Kidney (tissue), 13 donors: ENCODE measurements at regions not wholly inside any gene's neighbourhood (a gene's known extent, or its start where the extent isn't known, plus 50 kb on each side); places are given as distances from the start of the nearest gene placed in this dataset.

Experiments
- DNase-seq, 5 donors: peaks; one replicate each; pipeline ENCODE4 v3.0.0-alpha.2; 2013 to 2020
- FAIRE-seq: peaks from 2 replicates; lab custom pipeline; 2012; peaks lifted over from hg19 to GRCh38; lab: Jason Lieb, UNC
- H3K27ac ChIP-seq, 2 donors: one replicate each; pipeline ENCODE4 v1.7.0; 2013; ENCODE audit warnings: low read depth in 2 of 2, low read length in 2 of 2, inconsistent platforms in 1 of 2
- H3K27me3 ChIP-seq: one replicate; pipeline ENCODE4 v1.7.1; 2013; ENCODE audit warnings: low read length, inconsistent platforms; ENCODE audit not compliant: control insufficient read depth, insufficient read depth
- H3K36me3 ChIP-seq, 3 donors: one replicate each; pipeline versions ENCODE4 v1.7.0 to v1.7.1; 2013; ENCODE audit warnings: low read length in 3 of 3, control low read depth in 1 of 3, inconsistent platforms in 1 of 3; ENCODE audit not compliant: insufficient read depth in 3 of 3, control insufficient read depth in 2 of 3
- H3K4me1 ChIP-seq, 3 donors: one replicate each; pipeline versions ENCODE4 v1.7.0 to v1.7.1; 2013; ENCODE audit warnings: low read length in 3 of 3, inconsistent platforms in 1 of 3, low read depth in 1 of 3; ENCODE audit not compliant: control insufficient read depth in 2 of 3, insufficient read depth in 2 of 3
- H3K4me3 ChIP-seq, 3 donors: one replicate each; pipeline versions ENCODE4 v1.7.0 to v1.8.1; 2013; ENCODE audit warnings: low read length in 3 of 3, control low read depth in 1 of 3, inconsistent platforms in 1 of 3
- H3K9ac ChIP-seq, 3 donors: one replicate each; pipeline versions ENCODE4 v1.7.0 to v1.7.1; 2013; ENCODE audit warnings: low read length in 3 of 3, control low read depth in 1 of 3, inconsistent platforms in 1 of 3
- H3K9me3 ChIP-seq, 3 donors: one replicate each; pipeline versions ENCODE4 v1.7.0 to v1.7.1; 2013; ENCODE audit warnings: low read length in 3 of 3, control low read depth in 1 of 3, inconsistent platforms in 1 of 3; ENCODE audit not compliant: control insufficient read depth in 2 of 3, insufficient read depth in 1 of 3
- CTCF ChIP-seq: IDR thresholded peaks from 3 replicates; pipeline ENCODE4 v1.5.1; 2012; ENCODE audit warnings: mild to moderate bottlenecking, moderate library complexity, borderline replicate concordance; ENCODE audit not compliant: insufficient read depth; ENCODE audit errors: extremely low read depth
- intact Hi-C: fragments of 100-400 bp; cut with DNase I; formaldehyde crosslinking; loops from one replicate; pipeline ENCODE4 v1.11.1; 2022
- donor health status: control.
- donor health status: control.
- donor health status: control.
- donor health status: control.
- donor health status: control.
- donor health status: DM: yes; HTN: yes; CAD: no.
- donor health status: Normal renal cell carcinoma (clear cell type).

- Histone ChIP-seq H3K4me3 (no peak overlapping the region), H3K4me1 (peaks cover 0 to 13% (median 10%) of the 10 kb centered on the region in 3 donors), H3K27ac (no peak overlapping the region), H3K9ac (no peak overlapping the region), H3K9me3 (peaks cover 0 to 6% (median 0%) of the 10 kb centered on the region in 3 donors), H3K36me3 (no peaks in the 10 kb centered on the region), H3K27me3 (no peaks in the 10 kb centered on the region)
- FAIRE-seq (no peak), DNase-seq (no peak)
- no peak for TF ChIP-seq CTCF
- intact Hi-C loops = no loop called here
Observed at GRCh38 chr3:193908181-193908744, 227.7 kb upstream of the HES1 start.

GRCh38 chr3:193909387-193909786 is 226.6 kb upstream of the HES1 start:
- H3K36me3 ChIP-seq = no peaks in the 10 kb centered on the region
- peaks cover 0 to 6% (median 0%) of the 10 kb centered on the region in 3 donors for H3K9me3 ChIP-seq
- FAIRE-seq (no peak), DNase-seq (no peak)
- TF ChIP-seq CTCF = no peak
- H3K4me1 ChIP-seq = peaks cover 0 to 13% (median 8%) of the 10 kb centered on the region in 3 donors
- H3K9ac ChIP-seq = no peak overlapping the region
- intact Hi-C loops = no loop called here
- no peak overlapping the region for H3K27ac ChIP-seq
- H3K4me3 ChIP-seq = no peak overlapping the region
- no peaks in the 10 kb centered on the region for H3K27me3 ChIP-seq

GRCh38 chr3:193910310-193910709 is 225.6 kb upstream of the HES1 start:
- FAIRE-seq = no peak
- TF ChIP-seq CTCF = no peak

More at GRCh38 chr3:193910310-193910709, 225.6 kb upstream of the HES1 start:
- no peak overlapping the region for H3K9ac ChIP-seq
- no peak overlapping the region for H3K27ac ChIP-seq
- no peak overlapping the region for H3K4me3 ChIP-seq
- H3K9me3 ChIP-seq = peaks cover 0 to 6% (median 0%) of the 10 kb centered on the region in 3 donors
- no peak for DNase-seq
- peaks cover 0 to 10% (median 3%) of the 10 kb centered on the region in 3 donors for H3K4me1 ChIP-seq
- no peaks in the 10 kb centered on the region for H3K36me3 ChIP-seq
- intact Hi-C loops = no loop called here
- H3K27me3 ChIP-seq = no peaks in the 10 kb centered on the region
